Neuron (in vitro differentiated cells): ENCODE measurements at regions not wholly inside any gene's neighbourhood (a gene's known extent, or its start where the extent isn't known, plus 50 kb on each side); places are given as distances from the start of the nearest gene placed in this dataset.
A peak's percentile ranks its signal among the peaks of the same experiment; 100 is the strongest.
"Not testable (repeated sequence)": the region's sequence is repeated elsewhere in the genome, so short reads cannot be mapped to it uniquely, and the experiment has no call there.

Experiments
- H2AFZ ChIP-seq: one replicate; pipeline ENCODE4 v1.6.1; 2013; ENCODE audit warnings: low read depth, mild to moderate bottlenecking, inconsistent platforms, low read length, moderate library complexity
- H3K27me3 ChIP-seq: one replicate; pipeline ENCODE4 v1.6.1; 2013; ENCODE audit warnings: low read length; ENCODE audit not compliant: insufficient read depth
- H3K36me3 ChIP-seq: one replicate; pipeline ENCODE4 v1.6.1; 2013; ENCODE audit warnings: low read length; ENCODE audit not compliant: insufficient read depth
- H3K4me1 ChIP-seq: one replicate; pipeline ENCODE4 v1.6.1; 2013; ENCODE audit warnings: low read length; ENCODE audit not compliant: insufficient read depth
- H3K4me3 ChIP-seq: 2 replicates; pipeline ENCODE4 v1.5.1; 2013; ENCODE audit warnings: mild to moderate bottlenecking, low read length, moderate library complexity
- H3K9me3 ChIP-seq: one replicate; pipeline ENCODE4 v1.6.1; 2013; ENCODE audit warnings: low read length

DNA sequence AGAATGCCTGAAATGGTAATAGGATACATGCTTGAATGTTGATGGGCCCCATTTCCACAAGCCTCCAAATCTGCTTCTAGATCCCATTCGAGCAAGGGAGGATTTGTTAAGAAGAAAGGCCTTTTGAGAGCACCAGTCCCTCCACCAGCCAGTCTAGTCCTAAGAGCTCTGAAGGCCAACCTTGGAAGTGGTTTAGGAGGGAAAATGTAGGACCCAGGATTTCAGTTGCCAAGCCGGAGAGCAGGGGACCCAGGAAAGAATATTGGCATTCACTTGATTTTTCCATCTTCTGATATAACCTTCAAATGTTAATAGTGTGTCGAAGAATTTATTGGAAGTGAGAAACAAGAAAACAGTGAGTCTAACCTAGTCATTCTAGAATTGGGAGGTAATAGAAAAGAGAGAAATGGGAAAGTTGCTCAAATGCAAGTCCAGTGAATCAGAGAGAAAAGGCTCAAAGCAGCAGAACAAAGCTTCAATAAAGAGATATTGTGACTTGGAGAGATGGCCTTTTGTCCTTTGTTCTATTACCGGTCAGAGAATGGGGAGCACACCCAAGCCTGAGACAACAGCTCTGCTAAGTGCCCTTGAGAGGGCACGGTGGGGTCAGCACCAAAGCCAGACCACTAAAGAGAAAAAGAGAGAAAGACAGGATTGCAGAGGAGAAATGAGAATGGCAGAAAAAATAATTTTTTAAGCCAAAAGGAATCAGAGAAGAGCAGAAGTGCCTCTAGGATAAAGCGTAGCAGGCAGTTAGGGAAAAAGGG, 130.0 kb downstream of the SPDYE17 start:
- not testable (repeated sequence) for H3K36me3 ChIP-seq, H2AFZ ChIP-seq, H3K9me3 ChIP-seq, H3K4me3 ChIP-seq, H3K27me3 ChIP-seq, H3K4me1 ChIP-seq

GRCh38 chr7:76898807-76899206, 133.4 kb downstream of the SPDYE17 start:
- not testable (repeated sequence) for H3K9me3 ChIP-seq, H3K4me3 ChIP-seq

DNA sequence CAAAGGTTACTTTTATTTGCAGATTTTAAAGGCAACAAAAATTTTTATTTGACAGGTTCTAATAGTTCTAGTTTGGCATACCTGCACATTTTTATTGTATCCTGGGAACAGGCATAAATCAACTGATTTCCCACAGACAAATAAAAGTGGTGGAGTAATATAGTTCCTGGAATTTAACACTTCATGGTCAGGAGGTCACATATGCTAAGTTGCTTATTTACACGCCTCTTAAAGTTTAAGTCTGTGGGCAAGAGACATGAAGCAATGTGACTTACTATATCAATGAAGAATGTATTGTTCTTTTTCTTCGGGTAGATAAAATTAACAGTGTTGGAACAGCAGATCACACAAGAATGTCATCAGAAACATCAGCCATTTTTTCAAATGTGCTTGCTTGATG, 135.2 kb downstream of the SPDYE17 start:
- H3K36me3 ChIP-seq, H2AFZ ChIP-seq, H3K27me3 ChIP-seq, H3K4me3 ChIP-seq, H3K9me3 ChIP-seq, H3K4me1 ChIP-seq: not testable (repeated sequence)

More at GRCh38 chr7:76898807-76899206, 133.4 kb downstream of the SPDYE17 start:
- H3K4me1 ChIP-seq, H3K27me3 ChIP-seq, H2AFZ ChIP-seq, H3K36me3 ChIP-seq: not testable (repeated sequence)

- not testable (repeated sequence) for H3K4me1 ChIP-seq, H3K9me3 ChIP-seq, H3K27me3 ChIP-seq, H3K36me3 ChIP-seq, H2AFZ ChIP-seq, H3K4me3 ChIP-seq
Measured at GRCh38 chr7:76895696-76896095, 136.5 kb downstream of the SPDYE17 start.

DNA sequence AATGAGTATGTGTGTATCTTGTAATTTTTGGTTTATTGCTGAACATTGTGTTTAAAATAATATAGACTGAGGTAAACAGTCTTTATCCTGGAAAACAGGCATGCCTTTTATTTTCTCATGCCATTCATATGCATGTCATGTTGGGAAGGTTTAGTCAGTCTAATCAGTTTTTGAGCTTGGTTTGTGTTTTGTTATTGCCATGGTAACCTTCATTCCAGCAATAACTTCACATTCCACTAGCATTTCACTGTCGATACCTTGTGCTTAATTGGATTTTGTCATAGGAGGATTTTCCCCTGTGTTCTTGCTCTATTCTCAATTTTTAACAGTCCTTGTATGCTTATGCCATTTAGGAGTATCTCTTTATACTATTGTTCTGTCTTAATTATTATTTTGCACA, 140.4 kb downstream of the SPDYE17 start:
- not testable (repeated sequence) for H3K27me3 ChIP-seq, H3K36me3 ChIP-seq, H3K4me1 ChIP-seq, H3K9me3 ChIP-seq, H3K4me3 ChIP-seq, H2AFZ ChIP-seq

DNA sequence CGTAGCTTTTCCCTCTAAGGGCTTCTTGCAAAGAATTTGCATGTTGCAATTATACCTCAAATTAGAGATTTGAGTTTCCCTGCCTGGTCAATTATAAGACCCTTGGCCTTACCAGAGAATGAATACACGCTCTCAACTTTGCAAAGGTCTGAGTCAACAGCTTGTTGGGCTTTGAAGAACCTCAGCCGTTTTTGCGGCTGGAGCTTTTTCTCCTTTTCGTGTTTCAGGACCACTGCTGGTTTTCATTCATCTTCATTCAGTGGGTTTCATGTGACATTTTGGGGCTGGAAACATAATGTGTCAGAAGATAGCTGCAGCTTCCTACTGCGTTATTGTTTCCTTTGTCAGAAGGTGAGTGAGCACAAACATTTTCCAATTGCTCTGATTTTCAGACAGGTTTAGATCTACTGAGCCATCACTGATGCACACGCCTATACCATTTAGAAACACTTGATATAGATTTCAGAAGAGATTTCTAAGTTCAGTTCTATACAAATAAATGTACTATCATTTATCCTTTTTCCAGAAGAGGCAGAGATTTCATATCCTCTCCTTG, 152.3 kb downstream of the SPDYE17 start:
- not testable (repeated sequence) for H3K4me3 ChIP-seq, H3K9me3 ChIP-seq, H3K4me1 ChIP-seq, H3K36me3 ChIP-seq, H2AFZ ChIP-seq, H3K27me3 ChIP-seq

GRCh38 chr7:76875760-76876159, 156.4 kb downstream of the SPDYE17 start:
- not testable (repeated sequence) for H3K36me3 ChIP-seq, H3K4me3 ChIP-seq, H3K4me1 ChIP-seq, H3K9me3 ChIP-seq, H3K27me3 ChIP-seq, H2AFZ ChIP-seq

GRCh38 chr7:76870504-76870808, 161.7 kb downstream of the SPDYE17 start:
- not testable (repeated sequence) for H3K9me3 ChIP-seq, H3K27me3 ChIP-seq, H3K36me3 ChIP-seq
- H3K4me1 ChIP-seq: peaks cover 12% of the 10 kb centered on the region
- H2AFZ ChIP-seq: peak overlapping the region; percentile 63
- H3K4me3 ChIP-seq: peak overlapping the region; percentile 21

- not testable (repeated sequence) for H3K27me3 ChIP-seq, H3K9me3 ChIP-seq, H3K36me3 ChIP-seq, H2AFZ ChIP-seq, H3K4me3 ChIP-seq
- H3K4me1 ChIP-seq: peaks cover 12% of the 10 kb centered on the region
Measured at GRCh38 chr7:76867364-76867889, 164.7 kb downstream of the SPDYE17 start.

GRCh38 chr7:76863150-76863773, 168.9 kb downstream of the SPDYE17 start:
- H3K4me1 ChIP-seq, H3K27me3 ChIP-seq, H3K36me3 ChIP-seq, H2AFZ ChIP-seq, H3K9me3 ChIP-seq, H3K4me3 ChIP-seq: not testable (repeated sequence)

- H3K36me3 ChIP-seq, H3K4me1 ChIP-seq, H2AFZ ChIP-seq, H3K4me3 ChIP-seq, H3K9me3 ChIP-seq, H3K27me3 ChIP-seq: not testable (repeated sequence)
Measured at GRCh38 chr7:76862241-76862640, 169.9 kb downstream of the SPDYE17 start.

- not testable (repeated sequence) for H2AFZ ChIP-seq, H3K27me3 ChIP-seq, H3K4me3 ChIP-seq, H3K36me3 ChIP-seq, H3K4me1 ChIP-seq, H3K9me3 ChIP-seq
Measured at GRCh38 chr7:76859933-76860332, 172.2 kb downstream of the SPDYE17 start.

- H3K4me3 ChIP-seq, H3K4me1 ChIP-seq, H2AFZ ChIP-seq, H3K9me3 ChIP-seq, H3K36me3 ChIP-seq, H3K27me3 ChIP-seq: not testable (repeated sequence)
Measured at GRCh38 chr7:76854631-76855030, 177.5 kb downstream of the SPDYE17 start.
